ENCODE measurements at regions not wholly inside any gene's neighbourhood (a gene's known extent, or its start where the extent isn't known, plus 50 kb on each side); places are given as distances from the start of the nearest gene placed in this dataset.

DNA sequence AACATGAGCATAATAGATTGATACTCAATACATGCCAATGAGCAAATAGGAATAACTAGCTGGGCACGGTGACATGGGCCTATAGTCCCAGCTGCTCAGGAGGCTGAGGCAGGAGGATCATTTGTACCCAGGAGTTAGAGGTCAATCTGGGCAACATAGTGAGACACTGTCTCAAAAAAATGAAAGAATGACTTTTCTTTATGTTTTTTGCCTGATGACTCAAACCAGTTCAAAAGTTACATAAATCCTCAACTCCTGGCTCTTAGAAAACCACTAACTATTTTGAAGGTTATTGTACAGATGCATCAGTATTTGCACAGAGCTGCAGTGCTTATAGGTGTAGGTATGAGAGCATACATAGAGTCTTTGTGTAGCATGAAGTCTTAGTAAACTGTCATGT is 219.2 kb upstream of the RGS6 start:
- H3K4me1 ChIP-seq (ENCODE audit: insufficient read depth, low read length), result no peaks in the 10 kb centered on the region
- no peak overlapping the region for H3K27ac ChIP-seq (ENCODE audit: low read depth, low read length)
- no peak overlapping the region for H3K4me3 ChIP-seq (ENCODE audit: low read depth in 1 of 2, low read length in 2 of 2)
- no peaks in the 10 kb centered on the region for H3K27me3 ChIP-seq (ENCODE audit: control insufficient read depth in 1 of 2, insufficient read depth in 2 of 2, low read length in 2 of 2)
- no peaks in the 10 kb centered on the region for H3K9me3 ChIP-seq (ENCODE audit: low read length)
- no peaks in the 10 kb centered on the region for H3K36me3 ChIP-seq (ENCODE audit: insufficient read depth, low read length)
- no peak overlapping the region for H3K9ac ChIP-seq (ENCODE audit: low read length)

DNA sequence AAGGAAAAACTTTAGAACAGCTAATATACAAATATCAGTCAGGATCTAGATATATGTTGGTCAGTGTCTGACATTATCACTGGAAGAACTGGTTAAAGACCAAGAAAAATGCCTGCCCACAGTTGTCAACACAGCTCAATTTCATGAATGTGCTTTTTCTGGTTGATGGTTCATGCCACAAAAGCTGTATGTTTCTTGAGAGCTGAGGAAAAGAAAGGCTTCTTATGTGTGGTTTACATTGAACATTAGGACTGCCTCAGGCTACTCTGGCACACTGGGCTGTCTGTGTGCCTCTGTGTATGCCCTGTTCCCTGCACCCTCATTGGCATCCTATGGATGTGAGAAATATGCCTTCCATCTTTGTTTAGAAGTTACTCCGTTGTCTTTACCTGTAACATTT is 218.8 kb upstream of the RGS6 start:
- no peak overlapping the region for H3K9ac ChIP-seq (ENCODE audit: low read length)
- no peak overlapping the region for H3K4me3 ChIP-seq (ENCODE audit: low read depth in 1 of 2, low read length in 2 of 2)
- no peaks in the 10 kb centered on the region for H3K9me3 ChIP-seq (ENCODE audit: low read length)
- no peaks in the 10 kb centered on the region for H3K4me1 ChIP-seq (ENCODE audit: insufficient read depth, low read length)
- no peaks in the 10 kb centered on the region for H3K27me3 ChIP-seq (ENCODE audit: control insufficient read depth in 1 of 2, insufficient read depth in 2 of 2, low read length in 2 of 2)
- H3K36me3 ChIP-seq (ENCODE audit: insufficient read depth, low read length), result no peaks in the 10 kb centered on the region
- H3K27ac ChIP-seq (ENCODE audit: low read depth, low read length), result no peak overlapping the region

DNA sequence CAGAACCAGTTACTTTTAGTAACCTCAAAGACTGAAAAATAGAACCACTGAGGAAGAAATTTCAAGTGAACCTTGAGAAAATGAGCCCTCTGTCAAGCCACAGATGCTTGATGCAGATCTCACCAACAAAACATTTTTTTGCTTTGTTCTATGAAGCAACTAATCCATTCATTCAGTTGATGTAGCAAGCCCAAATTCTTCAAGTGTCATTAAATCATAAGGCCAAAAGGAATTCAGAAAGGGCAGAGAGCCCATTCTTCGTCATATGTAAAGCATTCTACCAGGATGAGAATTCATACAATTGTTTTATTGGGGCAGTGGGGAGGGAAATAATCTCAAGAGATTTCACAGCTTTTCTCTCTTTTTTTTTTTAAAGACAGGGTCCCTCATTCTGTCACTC is 218.0 kb upstream of the RGS6 start:
- H3K27ac ChIP-seq (ENCODE audit: low read depth, low read length), result no peak overlapping the region
- H3K27me3 ChIP-seq (ENCODE audit: control insufficient read depth in 1 of 2, insufficient read depth in 2 of 2, low read length in 2 of 2), result no peaks in the 10 kb centered on the region
- no peaks in the 10 kb centered on the region for H3K9me3 ChIP-seq (ENCODE audit: low read length)
- H3K9ac ChIP-seq (ENCODE audit: low read length), result no peak overlapping the region
- no peaks in the 10 kb centered on the region for H3K36me3 ChIP-seq (ENCODE audit: insufficient read depth, low read length)
- no peaks in the 10 kb centered on the region for H3K4me1 ChIP-seq (ENCODE audit: insufficient read depth, low read length)
- no peak overlapping the region for H3K4me3 ChIP-seq (ENCODE audit: low read depth in 1 of 2, low read length in 2 of 2)

DNA sequence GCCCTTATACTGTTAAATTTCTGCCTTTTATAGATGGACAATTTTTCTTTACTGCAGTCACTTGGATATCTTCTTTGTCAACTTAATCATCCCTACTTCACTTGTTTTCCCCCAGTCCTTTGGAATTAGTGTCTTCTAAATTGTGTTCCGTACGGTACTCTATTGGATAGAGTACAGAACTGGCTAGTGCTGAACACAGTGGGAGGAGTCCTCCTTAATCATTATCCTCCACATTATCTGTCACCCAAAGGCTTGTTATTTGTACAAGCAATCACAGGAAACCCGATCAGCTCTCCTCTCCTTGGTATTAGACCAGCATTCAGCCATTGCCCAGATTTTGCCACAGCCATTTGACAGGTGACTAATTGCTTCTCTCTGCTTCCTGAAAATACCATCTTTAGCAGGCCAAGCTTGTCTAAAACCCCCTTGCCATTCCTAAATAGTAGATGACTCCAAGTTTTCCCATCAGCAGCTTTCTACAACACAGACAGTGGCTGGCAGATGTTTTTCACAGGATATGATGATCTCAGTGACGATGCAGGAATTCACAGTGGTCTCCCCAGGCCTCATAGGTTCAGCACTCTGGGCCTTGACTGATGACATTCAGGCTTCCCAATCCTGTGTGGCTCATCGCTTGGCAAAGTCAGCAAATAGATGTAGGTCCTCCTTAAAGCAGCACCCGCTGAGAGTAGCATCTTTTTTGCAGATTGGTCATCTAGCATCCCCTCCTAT is 216.0 kb upstream of the RGS6 start:
- Histone ChIP-seq H3K4me3 (ENCODE audit: low read depth in 1 of 2, low read length in 2 of 2) (no peak overlapping the region), H3K9ac (ENCODE audit: low read length) (no peak overlapping the region), H3K27ac (ENCODE audit: low read depth, low read length) (no peak overlapping the region), H3K4me1 (ENCODE audit: insufficient read depth, low read length) (no peaks in the 10 kb centered on the region), H3K9me3 (ENCODE audit: low read length) (no peaks in the 10 kb centered on the region), H3K27me3 (ENCODE audit: control insufficient read depth in 1 of 2, insufficient read depth in 2 of 2, low read length in 2 of 2) (no peaks in the 10 kb centered on the region), H3K36me3 (ENCODE audit: insufficient read depth, low read length) (no peaks in the 10 kb centered on the region)

DNA sequence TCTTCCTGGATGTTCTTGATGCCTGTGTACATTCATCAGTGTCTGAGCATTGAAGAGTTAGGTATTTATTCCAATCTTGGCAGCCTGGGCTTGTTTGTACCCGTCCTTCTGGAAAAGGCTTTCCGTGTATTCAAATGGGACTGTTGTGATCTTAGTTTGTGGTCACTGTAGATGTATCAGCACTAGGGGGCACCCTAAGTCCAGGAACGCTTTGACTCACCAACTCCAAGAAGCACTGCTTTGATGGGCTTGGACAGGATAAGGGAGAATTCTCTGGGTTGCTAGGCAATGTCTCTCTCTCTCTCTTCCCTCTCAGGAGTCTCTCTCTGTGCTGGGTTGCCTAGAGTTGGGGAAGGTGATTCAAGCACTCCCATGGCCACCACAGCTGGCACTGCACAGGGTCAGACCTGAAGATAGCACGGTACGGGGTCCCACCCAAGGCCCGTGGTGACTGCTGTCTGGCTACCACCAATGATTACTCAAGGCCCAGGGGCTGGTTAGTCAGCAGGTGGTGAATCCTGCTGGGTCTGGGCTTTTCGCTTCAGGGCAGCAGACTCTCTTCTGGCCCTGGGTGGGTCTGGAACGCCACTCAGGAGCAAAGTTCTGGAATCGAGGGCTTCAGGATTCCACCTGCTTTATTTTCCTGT is 211.1 kb upstream of the RGS6 start:
- Histone ChIP-seq H3K4me3 (ENCODE audit: low read depth in 1 of 2, low read length in 2 of 2) (no peak overlapping the region), H3K27ac (ENCODE audit: low read depth, low read length) (no peak overlapping the region), H3K4me1 (ENCODE audit: insufficient read depth, low read length) (no peaks in the 10 kb centered on the region), H3K36me3 (ENCODE audit: insufficient read depth, low read length) (peaks cover 10% of the 10 kb centered on the region), H3K27me3 (ENCODE audit: control insufficient read depth in 1 of 2, insufficient read depth in 2 of 2, low read length in 2 of 2) (no peaks in the 10 kb centered on the region), H3K9ac (ENCODE audit: low read length) (no peak overlapping the region), H3K9me3 (ENCODE audit: low read length) (no peaks in the 10 kb centered on the region)

DNA sequence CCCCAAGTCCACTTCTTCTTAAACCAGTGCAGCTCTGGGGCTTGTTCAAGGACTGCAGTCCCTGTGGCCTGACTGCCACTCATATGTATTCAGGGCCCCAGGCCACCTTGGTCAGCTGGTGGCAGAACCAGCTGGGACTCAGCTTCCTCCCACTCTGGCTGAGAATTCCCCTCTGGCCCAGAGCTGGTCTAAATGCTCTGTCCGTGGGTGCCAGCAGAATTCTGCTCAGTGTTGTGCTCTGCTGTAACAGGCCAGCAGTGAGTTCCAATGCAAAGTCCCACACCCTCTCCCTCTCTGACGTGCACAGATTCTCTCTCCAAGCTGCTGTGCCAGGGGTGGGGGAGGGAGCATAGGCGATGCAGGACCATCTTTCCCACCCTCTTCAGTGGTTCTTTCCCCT is 210.4 kb upstream of the RGS6 start:
- Histone ChIP-seq H3K9ac (ENCODE audit: low read length) (no peak overlapping the region), H3K4me1 (ENCODE audit: insufficient read depth, low read length) (no peaks in the 10 kb centered on the region), H3K27me3 (ENCODE audit: control insufficient read depth in 1 of 2, insufficient read depth in 2 of 2, low read length in 2 of 2) (no peaks in the 10 kb centered on the region), H3K9me3 (ENCODE audit: low read length) (no peaks in the 10 kb centered on the region), H3K4me3 (ENCODE audit: low read depth in 1 of 2, low read length in 2 of 2) (no peak overlapping the region), H3K27ac (ENCODE audit: low read depth, low read length) (no peak overlapping the region), H3K36me3 (ENCODE audit: insufficient read depth, low read length) (peaks cover 10% of the 10 kb centered on the region)

DNA sequence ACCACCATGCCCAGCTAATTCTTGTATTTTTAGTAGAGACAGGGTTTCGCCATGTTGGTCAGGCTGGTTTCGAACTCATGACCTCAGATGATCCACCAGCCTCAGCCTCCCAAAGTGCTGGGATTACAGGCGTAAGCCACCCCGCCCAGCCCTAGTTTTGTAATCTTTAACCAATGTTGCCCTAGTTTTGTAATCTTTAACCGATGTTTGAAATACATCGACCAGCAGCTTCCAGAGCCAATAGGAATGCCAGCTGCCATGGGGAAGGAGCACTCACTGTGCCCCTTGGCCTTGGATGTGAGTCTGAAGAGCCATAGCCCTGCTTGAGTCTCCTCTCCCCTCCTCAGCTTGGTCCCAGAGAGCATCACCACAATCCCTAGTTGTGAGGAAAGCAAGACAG is 209.3 kb upstream of the RGS6 start:
- Histone ChIP-seq H3K9me3 (ENCODE audit: low read length) (no peaks in the 10 kb centered on the region), H3K36me3 (ENCODE audit: insufficient read depth, low read length) (peaks cover 10% of the 10 kb centered on the region), H3K9ac (ENCODE audit: low read length) (no peak overlapping the region), H3K27ac (ENCODE audit: low read depth, low read length) (no peak overlapping the region), H3K27me3 (ENCODE audit: control insufficient read depth in 1 of 2, insufficient read depth in 2 of 2, low read length in 2 of 2) (no peaks in the 10 kb centered on the region), H3K4me3 (ENCODE audit: low read depth in 1 of 2, low read length in 2 of 2) (no peak overlapping the region), H3K4me1 (ENCODE audit: insufficient read depth, low read length) (no peaks in the 10 kb centered on the region)

DNA sequence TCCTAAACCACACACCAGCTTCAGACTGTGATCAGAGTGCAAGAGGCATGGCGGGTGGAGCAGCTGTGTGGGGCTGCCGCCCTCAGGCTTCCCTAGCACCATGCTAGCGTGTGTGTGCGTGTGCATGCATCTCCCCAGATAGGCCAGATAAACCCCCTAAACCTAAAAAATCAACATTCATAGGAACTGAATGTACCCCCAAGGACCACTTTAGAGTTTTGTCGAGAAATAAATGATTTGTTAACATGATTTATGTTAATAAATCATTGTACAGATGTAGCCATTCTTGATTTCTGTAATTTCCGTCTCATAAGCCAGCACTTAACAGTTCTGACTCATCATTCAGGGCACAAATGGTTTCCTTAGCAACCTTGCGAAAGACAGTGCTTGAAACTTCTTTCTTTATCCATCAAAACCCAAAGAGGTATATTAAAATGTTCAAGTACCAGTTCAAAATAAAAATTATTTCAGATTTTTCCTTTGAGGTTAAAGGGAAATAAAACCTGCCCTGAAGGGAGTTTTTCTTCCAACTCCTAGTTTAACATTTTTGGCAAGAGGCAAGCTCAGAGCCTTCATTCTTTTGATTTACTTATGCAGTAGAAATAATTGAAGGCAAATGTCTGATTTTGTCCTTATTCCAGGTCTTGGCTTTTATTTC is 206.2 kb upstream of the RGS6 start:
- no peaks in the 10 kb centered on the region for H3K9me3 ChIP-seq (ENCODE audit: low read length)
- no peak overlapping the region for H3K27ac ChIP-seq (ENCODE audit: low read depth, low read length)
- H3K9ac ChIP-seq (ENCODE audit: low read length), result no peak overlapping the region
- peaks cover 25% of the 10 kb centered on the region for H3K36me3 ChIP-seq (ENCODE audit: insufficient read depth, low read length)
- H3K4me1 ChIP-seq (ENCODE audit: insufficient read depth, low read length), result no peaks in the 10 kb centered on the region
- H3K4me3 ChIP-seq (ENCODE audit: low read depth in 1 of 2, low read length in 2 of 2), result no peak overlapping the region
- no peaks in the 10 kb centered on the region for H3K27me3 ChIP-seq (ENCODE audit: control insufficient read depth in 1 of 2, insufficient read depth in 2 of 2, low read length in 2 of 2)

DNA sequence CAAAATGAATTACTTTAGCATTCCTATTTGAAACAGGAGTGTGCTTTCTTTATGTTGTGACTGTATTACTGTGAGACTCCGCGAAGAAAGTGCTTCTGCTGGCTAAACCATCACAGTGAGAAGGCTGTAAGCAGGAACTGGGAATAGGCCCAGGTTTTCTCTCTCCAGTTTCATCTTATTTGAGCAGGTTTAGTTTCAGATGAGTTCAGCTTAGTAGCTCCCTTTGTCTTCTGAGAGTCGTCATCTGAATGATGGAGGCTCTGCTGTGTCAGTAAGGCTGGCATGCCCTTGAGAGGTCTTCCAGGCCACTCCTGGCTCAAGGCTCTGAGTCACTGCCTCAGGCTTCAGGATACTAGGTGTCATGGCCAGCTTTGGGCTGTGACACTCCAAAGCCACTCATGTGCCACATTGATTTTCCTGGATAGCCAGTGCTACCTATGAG is 205.6 kb upstream of the RGS6 start:
- no peak overlapping the region for H3K4me3 ChIP-seq (ENCODE audit: low read depth in 1 of 2, low read length in 2 of 2)
- peaks cover 25% of the 10 kb centered on the region for H3K36me3 ChIP-seq (ENCODE audit: insufficient read depth, low read length)
- no peaks in the 10 kb centered on the region for H3K4me1 ChIP-seq (ENCODE audit: insufficient read depth, low read length)
- H3K27ac ChIP-seq (ENCODE audit: low read depth, low read length), result no peak overlapping the region
- no peaks in the 10 kb centered on the region for H3K27me3 ChIP-seq (ENCODE audit: control insufficient read depth in 1 of 2, insufficient read depth in 2 of 2, low read length in 2 of 2)
- no peak overlapping the region for H3K9ac ChIP-seq (ENCODE audit: low read length)
- H3K9me3 ChIP-seq (ENCODE audit: low read length), result no peaks in the 10 kb centered on the region

DNA sequence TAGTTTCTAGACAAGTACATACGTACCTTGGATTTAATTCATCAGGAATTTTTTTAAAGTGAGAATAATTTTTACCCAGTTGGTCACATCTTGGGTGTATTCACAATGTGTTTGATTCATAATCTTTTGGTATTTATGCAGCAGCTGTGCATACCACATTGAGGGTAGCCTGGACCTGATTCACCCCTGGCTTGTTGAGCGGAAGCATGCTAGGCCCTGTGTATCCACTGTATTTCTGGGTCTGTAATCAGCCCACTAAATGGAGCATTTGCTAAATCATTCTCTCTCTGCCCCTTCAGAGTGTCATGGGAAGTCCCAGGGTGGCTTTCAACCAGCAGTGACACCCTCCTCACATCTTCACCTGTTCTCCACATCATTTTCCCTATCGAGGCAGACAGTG is 203.8 kb upstream of the RGS6 start:
- H3K27ac ChIP-seq (ENCODE audit: low read depth, low read length), result no peak overlapping the region

DNA sequence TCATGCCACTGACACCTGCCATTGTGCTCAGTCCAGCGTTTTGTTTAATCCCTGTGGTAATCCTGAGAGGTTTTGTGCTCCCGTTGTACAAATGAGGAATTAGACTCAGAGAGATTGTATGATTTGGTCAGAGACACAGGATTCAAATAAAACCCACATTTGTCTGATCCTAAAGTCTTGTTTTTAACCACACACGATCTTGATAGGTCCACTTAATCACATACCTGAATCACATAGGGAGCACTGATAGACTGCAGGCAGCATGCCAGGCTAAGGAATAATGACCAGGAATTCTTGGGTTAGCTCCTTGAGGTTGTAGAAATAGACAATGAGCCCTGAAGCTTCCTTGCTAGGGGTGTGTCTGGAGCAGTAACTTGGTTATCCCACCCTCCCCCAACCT is 202.6 kb upstream of the RGS6 start:
- H3K27me3 ChIP-seq (ENCODE audit: control insufficient read depth in 1 of 2, insufficient read depth in 2 of 2, low read length in 2 of 2), result no peaks in the 10 kb centered on the region
- peaks cover 31% of the 10 kb centered on the region for H3K36me3 ChIP-seq (ENCODE audit: insufficient read depth, low read length)
- no peak overlapping the region for H3K4me3 ChIP-seq (ENCODE audit: low read depth in 1 of 2, low read length in 2 of 2)
- H3K27ac ChIP-seq (ENCODE audit: low read depth, low read length), result no peak overlapping the region
- H3K9me3 ChIP-seq (ENCODE audit: low read length), result no peaks in the 10 kb centered on the region
- no peaks in the 10 kb centered on the region for H3K4me1 ChIP-seq (ENCODE audit: insufficient read depth, low read length)
- no peak overlapping the region for H3K9ac ChIP-seq (ENCODE audit: low read length)

More for the DNA sequence above, 203.8 kb upstream of the RGS6 start:
- Histone ChIP-seq H3K36me3 (ENCODE audit: insufficient read depth, low read length) (peaks cover 25% of the 10 kb centered on the region), H3K9ac (ENCODE audit: low read length) (no peak overlapping the region), H3K4me1 (ENCODE audit: insufficient read depth, low read length) (no peaks in the 10 kb centered on the region), H3K9me3 (ENCODE audit: low read length) (no peaks in the 10 kb centered on the region), H3K4me3 (ENCODE audit: low read depth in 1 of 2, low read length in 2 of 2) (no peak overlapping the region), H3K27me3 (ENCODE audit: control insufficient read depth in 1 of 2, insufficient read depth in 2 of 2, low read length in 2 of 2) (no peaks in the 10 kb centered on the region)

Data from muscle layer of colon (tissue), 2 donors.